H9 (cell line): ENCODE measurements at regions not wholly inside any gene's neighbourhood (a gene's known extent, or its start where the extent isn't known, plus 50 kb on each side); places are given as distances from the start of the nearest gene placed in this dataset.

Experiments used
- DNase-seq: peaks from one replicate; pipeline ENCODE4 v3.0.0-alpha.2; 2017
- H2AFZ ChIP-seq: one replicate; pipeline ENCODE4 v1.6.1; 2013; ENCODE audit warnings: mild to moderate bottlenecking, low read length, control low read depth, moderate library complexity
- H2AK5ac ChIP-seq: 2 replicates; pipeline ENCODE4 v1.6.1; 2013; ENCODE audit warnings: low read length, control low read depth, mixed read lengths; ENCODE audit not compliant: insufficient read length
- H2BK120ac ChIP-seq: one replicate; pipeline ENCODE4 v1.6.1; 2013; ENCODE audit warnings: low read depth, mild to moderate bottlenecking, low read length, control low read depth, inconsistent platforms; ENCODE audit not compliant: poor library complexity, severe bottlenecking
- H2BK12ac ChIP-seq: 2 replicates; pipeline ENCODE4 v1.6.1; 2013; ENCODE audit warnings: low read length, control low read depth, mixed read lengths, low read depth; ENCODE audit not compliant: insufficient read length
- H2BK15ac ChIP-seq: 2 replicates; pipeline ENCODE4 v1.6.1; 2013; ENCODE audit warnings: low read depth, low read length, control low read depth
- H2BK20ac ChIP-seq: one replicate; pipeline ENCODE4 v1.6.1; 2013; ENCODE audit warnings: low read depth, mild to moderate bottlenecking, low read length, control low read depth, inconsistent platforms; ENCODE audit not compliant: poor library complexity, severe bottlenecking
- H2BK5ac ChIP-seq: 2 replicates; pipeline ENCODE4 v1.6.1; 2013; ENCODE audit warnings: low read length, control low read depth, mixed read lengths; ENCODE audit not compliant: insufficient read length
- H3K14ac ChIP-seq: 2 replicates; pipeline ENCODE4 v1.6.1; 2013; ENCODE audit warnings: low read length, control low read depth; ENCODE audit not compliant: insufficient read depth
- H3K18ac ChIP-seq: 2 replicates; pipeline ENCODE4 v1.6.1; 2013; ENCODE audit warnings: low read depth, mild to moderate bottlenecking, mixed read lengths, low read length, control low read depth; ENCODE audit not compliant: insufficient read length
- H3K23ac ChIP-seq: 2 replicates; pipeline ENCODE4 v1.6.1; 2013; ENCODE audit warnings: low read length, control low read depth, mixed read lengths, low read depth; ENCODE audit not compliant: insufficient read length
- H3K23me2 ChIP-seq: 2 replicates; pipeline ENCODE4 v1.6.1; 2013; ENCODE audit warnings: low read depth, mild to moderate bottlenecking, mixed read lengths, low read length, control low read depth; ENCODE audit not compliant: insufficient read length, poor library complexity, severe bottlenecking
- H3K27ac ChIP-seq: 2 replicates; pipeline ENCODE4 v1.5.1; 2013; ENCODE audit warnings: low read length, control low read depth, mixed read lengths, low read depth; ENCODE audit not compliant: insufficient read length
- H3K27me3 ChIP-seq: 2 replicates; pipeline ENCODE4 v1.6.1; 2013; ENCODE audit warnings: low read length, control low read depth, inconsistent platforms; ENCODE audit not compliant: insufficient read depth
- H3K4ac ChIP-seq: 2 replicates; pipeline ENCODE4 v1.6.1; 2013; ENCODE audit warnings: low read depth, mild to moderate bottlenecking, control low read depth, inconsistent platforms, low read length, moderate library complexity
- H3K4me1 ChIP-seq: 2 replicates; pipeline ENCODE4 v1.6.1; 2013; ENCODE audit warnings: low read length, control low read depth, inconsistent platforms; ENCODE audit not compliant: insufficient read depth
- H3K4me2 ChIP-seq: 2 replicates; pipeline ENCODE4 v1.6.1; 2013; ENCODE audit warnings: low read length, control low read depth, mixed read lengths; ENCODE audit not compliant: insufficient read length, insufficient read depth
- H3K56ac ChIP-seq: 2 replicates; pipeline ENCODE4 v1.6.1; 2013; ENCODE audit warnings: low read depth, mild to moderate bottlenecking, mixed read lengths, low read length, control low read depth; ENCODE audit not compliant: insufficient read length
- H3K79me1 ChIP-seq: 2 replicates; pipeline ENCODE4 v1.6.1; 2013; ENCODE audit warnings: low read depth, mild to moderate bottlenecking, moderate library complexity, low read length, control low read depth, inconsistent platforms; ENCODE audit not compliant: insufficient read depth, poor library complexity, severe bottlenecking
- H3K79me2 ChIP-seq: 2 replicates; pipeline ENCODE4 v1.6.1; 2013; ENCODE audit warnings: low read length, control low read depth, inconsistent platforms; ENCODE audit not compliant: insufficient read depth
- H3K9ac ChIP-seq: 2 replicates; pipeline ENCODE4 v1.6.1; 2013; ENCODE audit warnings: low read length, control low read depth, mixed read lengths; ENCODE audit not compliant: insufficient read length; ENCODE audit errors: extremely low read depth
- H3K9me3 ChIP-seq: one replicate; pipeline ENCODE4 v1.6.1; 2013; ENCODE audit warnings: low read depth, low read length, inconsistent platforms; ENCODE audit not compliant: control insufficient read depth
- H3T11ph ChIP-seq: one replicate; pipeline ENCODE4 v1.6.1; 2013; ENCODE audit warnings: mild to moderate bottlenecking, low read length, control low read depth, inconsistent platforms
- H4K20me1 ChIP-seq: one replicate; pipeline ENCODE4 v1.6.1; 2013; ENCODE audit not compliant: control insufficient read depth, insufficient read length, insufficient read depth
- H4K5ac ChIP-seq: 2 replicates; pipeline ENCODE4 v1.6.1; 2013; ENCODE audit warnings: low read depth, mild to moderate bottlenecking, mixed read lengths, low read length, control low read depth; ENCODE audit not compliant: insufficient read length
- H4K8ac ChIP-seq: replicated peaks from 2 replicates; pipeline ENCODE4 v1.6.1; 2013; ENCODE audit warnings: low read length, control low read depth, mixed read lengths, low read depth; ENCODE audit not compliant: insufficient read length
- H4K91ac ChIP-seq: 2 replicates; pipeline ENCODE4 v1.6.1; 2013; ENCODE audit warnings: low read depth, mild to moderate bottlenecking, moderate library complexity, mixed read lengths, low read length, control low read depth; ENCODE audit not compliant: insufficient read length
- H3K27ac Mint-ChIP-seq, 3 experiments: 2 replicates in 2 of 3; 3 replicates in 1 of 3; pipeline ENCODE4 v1.8.0; 2020 to 2021; ENCODE audit warnings: mixed read lengths in 3 of 3, mild to moderate bottlenecking in 1 of 3, moderate library complexity in 1 of 3
- H3K27me3 Mint-ChIP-seq: 2 replicates; pipeline ENCODE4 v1.8.0; 2021; ENCODE audit warnings: low read depth, mild to moderate bottlenecking, moderate library complexity, mixed read lengths
- H3K36me3 Mint-ChIP-seq, 3 experiments: 2 replicates in 2 of 3; 3 replicates in 1 of 3; pipeline ENCODE4 v1.8.0; 2020 to 2021; ENCODE audit warnings: low read depth in 3 of 3, mixed read lengths in 3 of 3; ENCODE audit not compliant: insufficient read depth in 1 of 3
- H3K4me1 Mint-ChIP-seq, 2 experiments: 2 replicates each; pipeline ENCODE4 v1.8.0; 2020; ENCODE audit warnings: mixed read lengths in 2 of 2
- H3K4me3 Mint-ChIP-seq, 2 experiments: 2 replicates in 1 of 2; 3 replicates in 1 of 2; pipeline ENCODE4 v1.8.0; 2020 to 2021; ENCODE audit warnings: mild to moderate bottlenecking in 2 of 2, mixed read lengths in 2 of 2, moderate library complexity in 1 of 2
- H3K9me3 Mint-ChIP-seq, 2 experiments: 2 replicates in 1 of 2; 3 replicates in 1 of 2; pipeline ENCODE4 v1.8.0; 2020; ENCODE audit warnings: mild to moderate bottlenecking in 2 of 2, mixed read lengths in 2 of 2, moderate library complexity in 1 of 2
- CTCF ChIP-seq: fragments of 200-600 bp; sonication (generic); conservative IDR thresholded peaks from 3 replicates; pipeline ENCODE4 v1.8.0; 2021; ENCODE audit warnings: antibody characterized with exemption, mild to moderate bottlenecking
- WGBS: extraction: QIAGEN DNeasy Blood & Tissue Kit; methylation state at CpG from one replicate; pipeline ENCODE4 v1.1.7; 2013; ENCODE audit warnings: missing lambda C conversion rate, low lambda C conversion rate, mixed read lengths; ENCODE audit not compliant: insufficient read length; ENCODE audit errors: extremely low coverage; 5-methylcytosine and 5-hydroxymethylcytosine counted together

GRCh38 chr7:94129443-94130140, 125.4 kb upstream of the BET1 start:
- Histone ChIP-seq H3T11ph (no peak overlapping the region), H4K8ac (no peak overlapping the region), H3K14ac (no peak overlapping the region), H4K5ac (no peak overlapping the region), H3K79me2 (no peaks in the 10 kb centered on the region), H4K91ac (no peak overlapping the region), H2AFZ (no peak overlapping the region), H3K27ac (no peak overlapping the region), H2BK120ac (no peak overlapping the region), H3K18ac (no peak overlapping the region), H3K4ac (no peak overlapping the region), H3K56ac (no peak overlapping the region), H3K27me3 (no peaks in the 10 kb centered on the region), H3K79me1 (no peaks in the 10 kb centered on the region), H3K4me2 (no peak overlapping the region), H3K9ac (no peak overlapping the region), H2BK15ac (no peak overlapping the region), H3K23me2 (no peaks in the 10 kb centered on the region), H2BK20ac (no peak overlapping the region), H3K23ac (no peak overlapping the region), H3K9me3 (no peaks in the 10 kb centered on the region), H2BK12ac (no peak overlapping the region), H4K20me1 (no peaks in the 10 kb centered on the region), H2BK5ac (no peak overlapping the region), H3K4me1 (no peaks in the 10 kb centered on the region; the same call in 1 of the 2 replicates), H2AK5ac (no peak overlapping the region)
- no peak overlapping the region for H3K27ac Mint-ChIP-seq
- H3K9me3 Mint-ChIP-seq, result no peaks in the 10 kb centered on the region
- no peak for DNase-seq
- TF ChIP-seq CTCF, result no peak
- WGBS, result no CpG with 5 or more reads among the region's 1 CpG
- no peaks in the 10 kb centered on the region for H3K27me3 Mint-ChIP-seq
- H3K4me1 Mint-ChIP-seq, result peaks cover 7% of the 10 kb centered on the region in 2 experiments
- no peak overlapping the region for H3K4me3 Mint-ChIP-seq
- no peaks in the 10 kb centered on the region for H3K36me3 Mint-ChIP-seq
